OCI-LY7 (cell line): ENCODE measurements at regions not wholly inside any gene's neighbourhood (a gene's known extent, or its start where the extent isn't known, plus 50 kb on each side); places are given as distances from the start of the nearest gene placed in this dataset.

ENCODE experiments used
- BruUV-seq: library from RNA; stranded (reverse); fragments of 400-500 nt; replicated peaks from 2 replicates; lab custom pipeline; 2021; lab: Mats Ljungman, UMichigan
- CTCF ChIA-PET: fragments of 300-600 bp; sonication (Branson Sonifier 250); formaldehyde crosslinking; loops from one replicate; lab custom pipeline; 2022; ENCODE audit warnings: antibody characterized with exemption; ENCODE audit not compliant: unreplicated experiment; lab: Charles Lee
- POLR2A ChIA-PET: fragments of 300-600 bp; sonication (Branson Sonifier 250); formaldehyde crosslinking; loops from one replicate; lab custom pipeline; 2022; ENCODE audit warnings: antibody characterized with exemption; lab: Charles Lee
- DNase-seq: peaks from one replicate; pipeline ENCODE4 v3.0.0-alpha.2; 2015; ENCODE audit warnings: low spot score
- H2AFZ ChIP-seq: fragments of 200-600 bp; sonication (generic), shearing (Covaris generic); 2 replicates; pipeline ENCODE4 v1.6.1; 2014; ENCODE audit warnings: mild to moderate bottlenecking, antibody characterized with exemption, low read length, moderate library complexity
- H3K27ac ChIP-seq: fragments of 200-600 bp; sonication (generic); 2 replicates; pipeline ENCODE4 v1.5.1; 2014; ENCODE audit warnings: mixed run types, low read depth, mild to moderate bottlenecking, moderate library complexity, low read length, inconsistent platforms; ENCODE audit not compliant: poor library complexity, severe bottlenecking
- H3K36me3 ChIP-seq: fragments of 200-600 bp; sonication (generic); 2 replicates; pipeline ENCODE4 v1.6.1; 2014; ENCODE audit warnings: mild to moderate bottlenecking, antibody characterized with exemption, low read length, moderate library complexity, mixed read lengths; ENCODE audit not compliant: insufficient read depth
- H3K4me1 ChIP-seq: fragments of 200-600 bp; sonication (generic); 2 replicates; pipeline ENCODE4 v1.5.1; 2014; ENCODE audit warnings: mild to moderate bottlenecking, low read length; ENCODE audit not compliant: insufficient read depth, poor library complexity, severe bottlenecking
- H3K4me2 ChIP-seq: fragments of 200-600 bp; sonication (generic); 2 replicates; pipeline ENCODE4 v1.6.1; 2014; ENCODE audit warnings: mild to moderate bottlenecking, low read length
- H3K4me3 ChIP-seq: fragments of 200-600 bp; sonication (generic); 2 replicates; pipeline ENCODE4 v1.5.1; 2014; ENCODE audit warnings: mild to moderate bottlenecking, low read depth, low read length; ENCODE audit not compliant: poor library complexity, severe bottlenecking
- H3K79me2 ChIP-seq: fragments of 200-600 bp; sonication (generic); 2 replicates; pipeline ENCODE4 v1.6.1; 2016; ENCODE audit warnings: low read depth, mild to moderate bottlenecking, low read length, moderate library complexity, mixed read lengths; ENCODE audit not compliant: insufficient read depth
- H3K9me2 ChIP-seq: fragments of 200-600 bp; sonication (generic); 2 replicates; pipeline ENCODE4 v1.6.1; 2016; ENCODE audit warnings: mild to moderate bottlenecking, low read length, mixed read lengths; ENCODE audit not compliant: insufficient read depth
- H3K9me3 ChIP-seq: fragments of 200-600 bp; sonication (generic); 2 replicates; pipeline ENCODE4 v1.6.1; 2014; ENCODE audit warnings: mild to moderate bottlenecking, mixed run types, low read length, mixed read lengths
- H4K20me1 ChIP-seq: fragments of 200-600 bp; sonication (generic); 2 replicates; pipeline ENCODE4 v1.6.1; 2014; ENCODE audit warnings: mild to moderate bottlenecking, antibody characterized with exemption, low read length, moderate library complexity, mixed read lengths; ENCODE audit not compliant: insufficient read depth
- CTCF ChIP-seq: fragments of 200-600 bp; sonication (generic); conservative IDR thresholded peaks from 2 replicates; pipeline ENCODE4 v1.5.1; 2014; ENCODE audit warnings: mild to moderate bottlenecking, antibody characterized with exemption, low read length, moderate library complexity, mixed read lengths
- EZH2phosphoT487 ChIP-seq: fragments of 200-600 bp; sonication (generic); IDR thresholded peaks from 2 replicates; pipeline ENCODE4 v1.6.1; 2018; ENCODE audit warnings: low read depth, borderline replicate concordance, mild to moderate bottlenecking, mixed run types, antibody characterized with exemption, low read length, moderate library complexity, mixed read lengths
- intact Hi-C: fragments of 100-400 bp; cut with micrococcal nuclease; formaldehyde crosslinking; loops from one replicate; pipeline ENCODE4 v1.10.0; 2022; ENCODE audit not compliant: unreplicated experiment

GRCh38 chr13:68690567-68690966 is 1417.1 kb upstream of the ATXN8OS start:
- Histone ChIP-seq H3K9me3 (no peaks in the 10 kb centered on the region), H3K4me2 (no peak overlapping the region), H3K36me3 (no peaks in the 10 kb centered on the region), H4K20me1 (no peaks in the 10 kb centered on the region), H2AFZ (no peak overlapping the region), H3K4me3 (no peak overlapping the region), H3K4me1 (no peaks in the 10 kb centered on the region), H3K27ac (no peak overlapping the region), H3K9me2 (no peaks in the 10 kb centered on the region), H3K79me2 (no peaks in the 10 kb centered on the region)
- BruUV-seq: no TSS peak
- TF ChIP-seq EZH2phosphoT487 (no peak), CTCF (no peak)
- no peak for DNase-seq
- ChIA-PET CTCF (no interaction called here), POLR2A (interaction anchor here (0.5 to 1.0 kb wide), 3 partner anchors 11 to 801 kb away, joined by 3 read pairs; no protein-coding TSS in a partner anchor)
- intact Hi-C loops: no loop called here

DNA sequence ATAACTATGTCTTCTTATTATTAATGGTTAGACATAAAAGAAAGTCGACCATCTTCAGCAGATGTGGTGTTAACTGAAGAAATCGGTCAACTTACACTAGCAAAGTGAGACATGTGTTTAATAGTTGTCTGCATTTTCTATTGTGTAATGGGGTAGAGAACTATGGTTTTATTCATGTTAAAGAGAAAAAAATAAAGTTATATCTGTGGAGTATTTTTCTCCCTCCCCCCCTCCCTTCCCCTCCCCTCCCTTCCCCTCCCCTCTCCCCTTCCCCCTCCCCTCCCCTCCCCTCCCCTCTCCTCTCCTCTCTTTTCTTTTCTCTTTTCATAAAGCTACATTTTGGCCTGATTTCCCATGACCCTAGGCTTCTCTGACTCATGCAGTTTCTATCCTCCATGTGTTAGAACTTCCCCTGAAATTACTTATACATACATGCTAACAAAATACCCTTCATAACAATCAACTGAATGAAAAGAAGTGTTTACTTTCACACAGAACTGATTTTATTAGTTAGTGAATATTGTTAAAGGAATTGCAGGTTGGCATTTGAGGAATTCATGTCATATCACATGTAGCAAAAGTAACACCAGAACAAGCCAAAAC is 1431.0 kb upstream of the ATXN8OS start:
- no peaks in the 10 kb centered on the region for H3K36me3 ChIP-seq
- CTCF ChIA-PET: no interaction called here
- BruUV-seq: no TSS peak
- H4K20me1 ChIP-seq: no peaks in the 10 kb centered on the region
- H3K79me2 ChIP-seq: no peaks in the 10 kb centered on the region
- intact Hi-C loops: no loop called here
- DNase-seq: no peak
- H3K9me2 ChIP-seq: no peaks in the 10 kb centered on the region; the same call in 1 of the 2 replicates
- no peak overlapping the region for H3K4me3 ChIP-seq
- no peak overlapping the region for H2AFZ ChIP-seq
- no peak overlapping the region for H3K4me2 ChIP-seq
- no peaks in the 10 kb centered on the region for H3K4me1 ChIP-seq
- POLR2A ChIA-PET: interaction anchor here (0.7 kb wide), 1 partner anchor 135 kb away, joined by 3 read pairs; no protein-coding TSS in a partner anchor
- no peak overlapping the region for H3K27ac ChIP-seq
- TF ChIP-seq EZH2phosphoT487: no peak
- TF ChIP-seq CTCF: no peak
- H3K9me3 ChIP-seq: no peaks in the 10 kb centered on the region

- BruUV-seq: no TSS peak
- ChIA-PET CTCF (no interaction called here), POLR2A (no interaction called here)
- DNase-seq: no peak
- Histone ChIP-seq H3K4me1 (no peaks in the 10 kb centered on the region), H3K79me2 (no peaks in the 10 kb centered on the region), H3K27ac (no peak overlapping the region), H3K4me2 (no peak overlapping the region), H3K36me3 (no peaks in the 10 kb centered on the region), H3K4me3 (no peak overlapping the region), H4K20me1 (no peaks in the 10 kb centered on the region), H3K9me3 (no peaks in the 10 kb centered on the region), H2AFZ (no peak overlapping the region), H3K9me2 (no peaks in the 10 kb centered on the region; the same call in 1 of the 2 replicates)
- TF ChIP-seq EZH2phosphoT487: no peak
- TF ChIP-seq CTCF: no peak
- intact Hi-C loops: no loop called here
Measured at GRCh38 chr13:68675209-68675608, 1432.4 kb upstream of the ATXN8OS start.
